ENCODE measurements at regions not wholly inside any gene's neighbourhood (a gene's known extent, or its start where the extent isn't known, plus 50 kb on each side); places are given as distances from the start of the nearest gene placed in this dataset.

DNA sequence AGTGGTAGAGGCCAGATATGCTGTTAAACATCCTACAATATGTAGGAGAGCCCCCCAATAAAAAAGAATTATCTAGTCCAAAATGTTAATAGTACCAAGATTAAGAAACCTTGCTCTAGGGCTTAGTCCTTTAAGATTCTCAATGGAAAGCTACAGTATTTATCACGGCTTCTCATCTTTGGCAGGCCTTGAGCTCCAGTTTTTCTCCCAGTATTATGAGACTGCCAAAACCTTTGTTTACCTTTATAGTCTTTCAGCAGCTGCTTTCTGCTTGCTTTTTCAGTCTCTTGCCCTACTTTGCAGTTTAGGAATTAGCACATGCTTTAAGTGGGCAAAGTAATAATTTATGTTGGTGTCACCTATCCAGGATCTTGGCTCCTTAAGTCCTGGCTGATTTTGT lies 59.7 kb downstream of the NHLRC1 start:
- in situ Hi-C loops (cut with HindIII; ENCODE audit: low pct_ligation_motif_present, low sequenced_read_pairs): no loop called here
- DNase-seq: no peak
- no peak overlapping the region for H3K4me3 ChIP-seq (ENCODE audit: low read depth, low read length)
- H3K27ac ChIP-seq: no peak overlapping the region
- H3K27me3 ChIP-seq (replicated peaks): no peaks in the 10 kb centered on the region
- TF ChIP-seq, protein P1, sequence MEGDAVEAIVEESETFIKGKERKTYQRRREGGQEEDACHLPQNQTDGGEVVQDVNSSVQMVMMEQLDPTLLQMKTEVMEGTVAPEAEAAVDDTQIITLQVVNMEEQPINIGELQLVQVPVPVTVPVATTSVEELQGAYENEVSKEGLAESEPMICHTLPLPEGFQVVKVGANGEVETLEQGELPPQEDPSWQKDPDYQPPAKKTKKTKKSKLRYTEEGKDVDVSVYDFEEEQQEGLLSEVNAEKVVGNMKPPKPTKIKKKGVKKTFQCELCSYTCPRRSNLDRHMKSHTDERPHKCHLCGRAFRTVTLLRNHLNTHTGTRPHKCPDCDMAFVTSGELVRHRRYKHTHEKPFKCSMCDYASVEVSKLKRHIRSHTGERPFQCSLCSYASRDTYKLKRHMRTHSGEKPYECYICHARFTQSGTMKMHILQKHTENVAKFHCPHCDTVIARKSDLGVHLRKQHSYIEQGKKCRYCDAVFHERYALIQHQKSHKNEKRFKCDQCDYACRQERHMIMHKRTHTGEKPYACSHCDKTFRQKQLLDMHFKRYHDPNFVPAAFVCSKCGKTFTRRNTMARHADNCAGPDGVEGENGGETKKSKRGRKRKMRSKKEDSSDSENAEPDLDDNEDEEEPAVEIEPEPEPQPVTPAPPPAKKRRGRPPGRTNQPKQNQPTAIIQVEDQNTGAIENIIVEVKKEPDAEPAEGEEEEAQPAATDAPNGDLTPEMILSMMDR (IDR thresholded peaks at IDR 0.05; ENCODE audit: low read depth, low read length, missing control alignments): no peak
- no peaks in the 10 kb centered on the region for H3K36me3 ChIP-seq (replicated peaks)

DNA sequence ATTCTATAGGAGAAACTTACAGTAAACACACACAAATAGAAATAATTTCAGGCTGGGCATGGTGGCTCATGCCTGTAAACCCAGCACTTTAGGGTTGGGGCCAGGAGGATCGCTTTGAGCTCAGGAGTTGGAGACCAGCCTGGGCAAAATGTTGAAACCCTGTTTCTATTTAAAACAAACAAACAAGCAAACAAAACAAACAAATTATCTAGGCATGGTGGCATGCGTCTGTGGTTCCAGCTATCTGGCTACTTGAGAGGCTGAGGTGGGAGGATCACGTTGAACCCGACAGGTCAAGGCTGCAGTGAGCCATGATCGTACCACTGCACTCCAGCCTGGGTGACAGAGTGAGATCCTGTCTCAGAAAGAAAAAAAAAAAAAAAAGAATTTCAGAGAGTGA lies 64.0 kb downstream of the NHLRC1 start:
- Histone ChIP-seq H3K27ac (no peak overlapping the region), H3K36me3 (replicated peaks) (no peaks in the 10 kb centered on the region), H3K27me3 (replicated peaks) (no peaks in the 10 kb centered on the region), H3K4me3 (ENCODE audit: low read depth, low read length) (no peak overlapping the region)
- in situ Hi-C loops (cut with HindIII; ENCODE audit: low pct_ligation_motif_present, low sequenced_read_pairs): no loop called here
- TF ChIP-seq, protein P1 (IDR thresholded peaks at IDR 0.05; ENCODE audit: low read depth, low read length, missing control alignments): no peak
- no peak for DNase-seq

DNA sequence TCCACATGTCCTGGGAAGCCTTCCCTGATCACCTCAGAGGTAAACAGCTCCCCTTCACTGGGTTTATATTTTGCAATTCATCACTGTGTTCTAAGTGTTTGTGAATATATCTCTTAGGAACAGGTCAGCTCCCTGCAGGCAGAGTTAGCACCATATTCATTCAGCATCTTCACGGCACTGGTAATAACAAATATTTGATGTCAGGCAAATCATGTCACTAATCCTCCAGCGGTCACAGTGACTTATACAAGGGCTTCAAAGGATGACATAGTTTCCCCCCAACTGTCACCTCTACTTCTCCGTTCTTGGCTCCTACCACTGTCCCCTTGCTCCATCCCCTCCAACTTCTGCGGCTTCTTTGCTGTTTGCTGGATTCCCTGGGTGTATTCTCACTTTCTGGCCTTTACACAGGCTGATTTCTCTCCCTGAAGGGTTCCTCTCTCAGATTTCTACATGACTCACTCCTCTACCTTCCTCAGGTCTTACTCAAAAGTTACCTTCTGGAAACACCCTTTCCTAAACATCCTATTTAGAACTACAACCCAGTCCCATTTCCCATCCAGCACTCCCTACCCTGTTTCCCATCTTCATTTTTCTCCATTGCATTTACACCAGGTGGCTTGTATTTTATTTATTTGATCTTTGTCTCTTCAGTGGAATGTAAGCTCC lies 66.6 kb downstream of the NHLRC1 start:
- no peak for DNase-seq
- H3K27ac ChIP-seq: no peak overlapping the region
- TF ChIP-seq, protein P1 (IDR thresholded peaks at IDR 0.05; ENCODE audit: low read depth, low read length, missing control alignments): no peak
- H3K27me3 ChIP-seq (replicated peaks): no peaks in the 10 kb centered on the region
- no peaks in the 10 kb centered on the region for H3K36me3 ChIP-seq (replicated peaks)
- in situ Hi-C loops (cut with HindIII; ENCODE audit: low pct_ligation_motif_present, low sequenced_read_pairs): no loop called here
- H3K4me3 ChIP-seq (ENCODE audit: low read depth, low read length): no peak overlapping the region

DNA sequence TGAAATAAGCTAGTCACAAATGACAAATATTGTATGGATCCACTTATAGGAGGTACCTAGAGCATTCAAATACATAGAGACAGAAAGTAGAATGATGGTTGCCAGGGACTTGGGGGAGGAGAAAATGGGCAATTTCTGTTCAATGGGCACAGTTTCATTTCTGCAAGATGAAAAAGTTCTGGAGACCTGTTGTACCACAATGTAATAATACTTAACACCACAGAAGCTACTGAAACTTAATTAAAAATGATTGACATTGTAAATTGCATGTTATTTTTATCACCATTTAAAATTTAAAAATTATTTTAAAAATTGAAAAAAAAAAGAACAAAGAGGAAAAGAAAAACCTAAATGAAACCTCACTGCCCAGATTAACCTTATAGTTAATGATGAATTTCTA lies 67.4 kb downstream of the NHLRC1 start:
- TF ChIP-seq, protein P1 (IDR thresholded peaks at IDR 0.05; ENCODE audit: low read depth, low read length, missing control alignments): no peak
- Histone ChIP-seq H3K4me3 (ENCODE audit: low read depth, low read length) (no peak overlapping the region), H3K27ac (no peak overlapping the region), H3K27me3 (replicated peaks) (no peaks in the 10 kb centered on the region), H3K36me3 (replicated peaks) (no peaks in the 10 kb centered on the region)
- no peak for DNase-seq
- in situ Hi-C loops (cut with HindIII; ENCODE audit: low pct_ligation_motif_present, low sequenced_read_pairs): no loop called here

DNA sequence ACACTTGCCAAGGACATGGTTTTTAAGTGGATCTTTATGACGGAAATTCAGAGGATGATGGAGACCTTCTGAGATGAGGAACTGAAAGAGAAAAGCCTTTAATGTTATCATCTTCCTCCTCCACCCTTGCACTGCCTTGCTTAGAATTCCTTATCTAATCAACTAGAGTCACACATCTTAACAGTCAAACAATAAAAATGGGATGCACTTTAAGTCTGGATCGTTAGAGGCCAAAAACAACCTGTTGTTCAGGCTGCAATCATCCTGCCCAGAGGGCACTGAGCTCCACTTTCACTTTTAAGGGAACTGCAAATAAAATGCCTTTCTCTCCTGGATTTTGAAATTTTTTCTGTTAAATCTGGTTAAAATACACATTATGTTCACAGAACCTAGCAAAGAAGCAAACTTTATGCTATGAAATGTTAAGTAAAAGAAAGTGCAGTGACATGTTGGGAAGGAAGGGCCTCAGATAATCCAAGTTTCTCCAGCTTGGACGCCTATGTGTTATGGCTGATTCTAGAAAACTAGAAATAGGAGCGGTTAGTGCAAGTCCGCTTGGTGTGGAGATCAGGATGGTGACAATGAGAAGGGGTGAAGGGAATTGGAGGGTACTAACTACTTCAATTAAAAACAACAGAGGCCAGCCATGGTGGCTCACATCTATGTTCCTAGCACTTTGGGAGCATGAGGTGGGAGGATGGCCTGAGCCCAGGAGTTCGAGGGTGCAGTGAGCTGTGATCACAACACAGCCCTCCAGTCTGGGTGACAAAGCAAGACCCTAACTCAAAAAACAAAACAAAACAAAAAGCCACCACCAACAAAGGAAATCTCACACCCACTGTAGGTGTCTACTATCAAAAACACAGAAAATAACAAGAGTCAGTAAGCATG lies 66.4 kb upstream of the KIF13A start:
- H3K27me3 ChIP-seq (replicated peaks): no peaks in the 10 kb centered on the region
- DNase-seq: no peak
- no peak overlapping the region for H3K27ac ChIP-seq
- no peaks in the 10 kb centered on the region for H3K36me3 ChIP-seq (replicated peaks)
- in situ Hi-C loops (cut with HindIII; ENCODE audit: low pct_ligation_motif_present, low sequenced_read_pairs): no loop called here
- TF ChIP-seq, protein P1 (IDR thresholded peaks at IDR 0.05; ENCODE audit: low read depth, low read length, missing control alignments): no peak
- H3K4me3 ChIP-seq (ENCODE audit: low read depth, low read length): no peak overlapping the region
